ENCODE measurements at regions not wholly inside any gene's neighbourhood (a gene's known extent, or its start where the extent isn't known, plus 50 kb on each side); places are given as distances from the start of the nearest gene placed in this dataset.

DNA sequence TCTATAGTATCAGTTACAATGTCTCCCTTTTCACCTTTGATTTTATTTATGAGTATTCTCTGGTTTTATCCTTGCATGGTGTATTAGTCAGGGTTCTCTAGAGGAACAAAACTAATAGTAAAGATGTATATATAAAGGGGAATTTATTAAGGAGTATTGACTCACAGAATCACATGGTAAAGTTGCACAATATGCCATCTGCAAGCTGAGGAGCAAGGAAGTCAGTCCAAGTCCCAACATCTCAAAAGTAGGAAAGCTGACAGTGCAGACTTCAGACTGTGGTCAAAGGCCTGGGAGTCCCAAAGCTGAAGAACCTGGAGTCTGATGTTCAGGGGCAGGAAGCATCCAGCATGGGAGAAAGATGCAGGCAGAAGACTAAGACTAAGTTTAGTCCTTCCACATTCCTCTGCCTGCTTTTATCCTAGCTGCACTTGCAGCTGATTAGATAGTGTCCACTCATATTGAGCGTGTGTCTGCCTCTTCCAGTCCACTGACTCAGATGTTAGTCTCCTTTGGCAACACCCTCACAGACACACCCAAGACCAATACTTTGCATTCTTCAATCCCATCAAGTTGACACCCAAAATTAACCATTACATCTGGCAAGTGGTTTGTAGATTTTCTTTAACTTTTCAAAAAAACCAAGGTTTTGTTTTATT lies 308.0 kb upstream of the LMO3 start:
- TF ChIP-seq, protein P1, sequence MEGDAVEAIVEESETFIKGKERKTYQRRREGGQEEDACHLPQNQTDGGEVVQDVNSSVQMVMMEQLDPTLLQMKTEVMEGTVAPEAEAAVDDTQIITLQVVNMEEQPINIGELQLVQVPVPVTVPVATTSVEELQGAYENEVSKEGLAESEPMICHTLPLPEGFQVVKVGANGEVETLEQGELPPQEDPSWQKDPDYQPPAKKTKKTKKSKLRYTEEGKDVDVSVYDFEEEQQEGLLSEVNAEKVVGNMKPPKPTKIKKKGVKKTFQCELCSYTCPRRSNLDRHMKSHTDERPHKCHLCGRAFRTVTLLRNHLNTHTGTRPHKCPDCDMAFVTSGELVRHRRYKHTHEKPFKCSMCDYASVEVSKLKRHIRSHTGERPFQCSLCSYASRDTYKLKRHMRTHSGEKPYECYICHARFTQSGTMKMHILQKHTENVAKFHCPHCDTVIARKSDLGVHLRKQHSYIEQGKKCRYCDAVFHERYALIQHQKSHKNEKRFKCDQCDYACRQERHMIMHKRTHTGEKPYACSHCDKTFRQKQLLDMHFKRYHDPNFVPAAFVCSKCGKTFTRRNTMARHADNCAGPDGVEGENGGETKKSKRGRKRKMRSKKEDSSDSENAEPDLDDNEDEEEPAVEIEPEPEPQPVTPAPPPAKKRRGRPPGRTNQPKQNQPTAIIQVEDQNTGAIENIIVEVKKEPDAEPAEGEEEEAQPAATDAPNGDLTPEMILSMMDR (conservative IDR thresholded peaks at IDR 0.05; ENCODE audit: low read length), result no peak
- TF ChIP-seq EZH2phosphoT487 (IDR thresholded peaks at IDR 0.05; ENCODE audit: borderline replicate concordance, low read depth, low read length), result no peak
